Gastrocnemius medialis (tissue), 4 donors: ENCODE measurements at regions not wholly inside any gene's neighbourhood (a gene's known extent, or its start where the extent isn't known, plus 50 kb on each side); places are given as distances from the start of the nearest gene placed in this dataset.

Experiments used
- ATAC-seq, 2 donors: fragments of 150-250 bp; one replicate each; pipeline ENCODE4 v1.9.1; 2016
- DNase-seq, 2 donors: peaks; one replicate each; pipeline ENCODE4 v3.0.0-alpha.2; 2019
- H3K27ac ChIP-seq, 4 donors: fragments of 200-600 bp; sonication (generic); 1 replicate in 1 of 4; 2 replicates in 3 of 4; pipeline ENCODE4 v1.5.1; 2016 to 2018; ENCODE audit warnings: mild to moderate bottlenecking in 2 of 4, moderate library complexity in 1 of 4
- H3K27me3 ChIP-seq, 3 donors: fragments of 200-600 bp; sonication (generic) in 2 of 3; 1 replicate in 1 of 3; 2 replicates in 2 of 3; pipeline versions ENCODE4 v1.5.1 to v1.6.0; 2016 to 2019; ENCODE audit warnings: mild to moderate bottlenecking in 1 of 3, moderate library complexity in 1 of 3
- H3K36me3 ChIP-seq, 2 donors: fragments of 200-600 bp; sonication (generic) in 1 of 2; one replicate each; pipeline ENCODE4 v1.5.1; 2017 to 2018
- H3K4me1 ChIP-seq, 2 donors: fragments of 200-600 bp; sonication (generic) in 1 of 2; one replicate each; pipeline ENCODE4 v1.5.1; 2016 to 2017; ENCODE audit warnings: mild to moderate bottlenecking in 2 of 2
- H3K4me3 ChIP-seq, 4 donors: fragments of 200-600 bp; sonication (generic) in 3 of 4; 1 replicate in 1 of 4; 2 replicates in 3 of 4; pipeline ENCODE4 v1.5.1; 2016 to 2019; ENCODE audit warnings: mild to moderate bottlenecking in 2 of 4
- H3K9me3 ChIP-seq, 3 donors: fragments of 200-600 bp; sonication (generic) in 2 of 3; 1 replicate in 1 of 3; 2 replicates in 2 of 3; pipeline ENCODE4 v1.5.1; 2016 to 2019
- POLR2A ChIP-seq, 2 donors: fragments of 450-650 bp; IDR thresholded peaks; one replicate each; pipeline ENCODE4 v1.6.1; 2017; ENCODE audit warnings: antibody characterized with exemption in 2 of 2, mild to moderate bottlenecking in 2 of 2, moderate library complexity in 2 of 2
- in situ Hi-C, 4 donors: fragments of 200-750 bp; cut with MboI; loops; one replicate each; pipeline versions ENCODE4 v1.15.0 to v1.8.0; 2017; ENCODE audit warnings: low sequenced_read_pairs in 4 of 4
- intact Hi-C: fragments of 100-400 bp; cut with DNase I; formaldehyde crosslinking; loops from one replicate; pipeline ENCODE4 v1.15.1; 2023; ENCODE audit warnings: low total_unique reads
- TF ChIP-seq, protein P1 (sequence below), 5 experiments: fragments of 450-650 bp in 3 of 5; fragments of 200-600 bp in 2 of 5; sonication (generic) in 2 of 5; IDR thresholded peaks in 4 of 5; conservative IDR thresholded peaks in 1 of 5; 1 replicate in 4 of 5; 2 replicates in 1 of 5; pipeline ENCODE4 v1.5.1; 2016 to 2019; ENCODE audit warnings: antibody characterized with exemption in 5 of 5, mild to moderate bottlenecking in 3 of 5, moderate library complexity in 3 of 5

DNA sequence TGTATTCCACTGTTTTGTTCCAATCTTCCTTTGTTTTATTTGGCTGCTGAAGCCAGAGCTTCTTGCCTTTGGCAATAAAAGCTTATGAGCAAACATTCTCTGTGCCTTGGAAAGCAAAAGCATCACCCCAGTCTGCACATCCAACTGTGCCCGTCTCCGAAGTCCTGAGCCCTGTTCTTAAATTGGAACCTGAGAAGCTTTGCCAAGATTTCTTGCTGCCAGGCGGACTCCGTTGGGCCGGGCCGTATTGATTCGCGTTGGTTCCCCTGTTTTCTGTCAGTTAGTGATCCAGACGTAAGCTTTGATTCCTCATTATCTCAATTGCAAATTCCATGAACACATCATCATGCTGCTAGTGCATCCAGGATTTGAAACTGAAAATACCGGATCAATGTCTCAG is 793.0 kb downstream of the OLFM4 start:
- DNase-seq = no peak
- Histone ChIP-seq H3K9me3 (no peaks in the 10 kb centered on the region), H3K36me3 (no peaks in the 10 kb centered on the region), H3K4me3 (no peak overlapping the region), H3K27ac (no peak overlapping the region), H3K27me3 (no peaks in the 10 kb centered on the region), H3K4me1 (no peaks in the 10 kb centered on the region)
- intact Hi-C loops (no loop called here), in situ Hi-C loops (no loop called here)
- no peak for TF ChIP-seq POLR2A (IDR thresholded peaks at IDR 0.05)
- TF ChIP-seq, protein P1, sequence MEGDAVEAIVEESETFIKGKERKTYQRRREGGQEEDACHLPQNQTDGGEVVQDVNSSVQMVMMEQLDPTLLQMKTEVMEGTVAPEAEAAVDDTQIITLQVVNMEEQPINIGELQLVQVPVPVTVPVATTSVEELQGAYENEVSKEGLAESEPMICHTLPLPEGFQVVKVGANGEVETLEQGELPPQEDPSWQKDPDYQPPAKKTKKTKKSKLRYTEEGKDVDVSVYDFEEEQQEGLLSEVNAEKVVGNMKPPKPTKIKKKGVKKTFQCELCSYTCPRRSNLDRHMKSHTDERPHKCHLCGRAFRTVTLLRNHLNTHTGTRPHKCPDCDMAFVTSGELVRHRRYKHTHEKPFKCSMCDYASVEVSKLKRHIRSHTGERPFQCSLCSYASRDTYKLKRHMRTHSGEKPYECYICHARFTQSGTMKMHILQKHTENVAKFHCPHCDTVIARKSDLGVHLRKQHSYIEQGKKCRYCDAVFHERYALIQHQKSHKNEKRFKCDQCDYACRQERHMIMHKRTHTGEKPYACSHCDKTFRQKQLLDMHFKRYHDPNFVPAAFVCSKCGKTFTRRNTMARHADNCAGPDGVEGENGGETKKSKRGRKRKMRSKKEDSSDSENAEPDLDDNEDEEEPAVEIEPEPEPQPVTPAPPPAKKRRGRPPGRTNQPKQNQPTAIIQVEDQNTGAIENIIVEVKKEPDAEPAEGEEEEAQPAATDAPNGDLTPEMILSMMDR (IDR thresholded peaks at IDR 0.05 in 4 of 5, conservative IDR thresholded peaks at IDR 0.05 in 1 of 5) = no peak
- no peak for ATAC-seq

DNA sequence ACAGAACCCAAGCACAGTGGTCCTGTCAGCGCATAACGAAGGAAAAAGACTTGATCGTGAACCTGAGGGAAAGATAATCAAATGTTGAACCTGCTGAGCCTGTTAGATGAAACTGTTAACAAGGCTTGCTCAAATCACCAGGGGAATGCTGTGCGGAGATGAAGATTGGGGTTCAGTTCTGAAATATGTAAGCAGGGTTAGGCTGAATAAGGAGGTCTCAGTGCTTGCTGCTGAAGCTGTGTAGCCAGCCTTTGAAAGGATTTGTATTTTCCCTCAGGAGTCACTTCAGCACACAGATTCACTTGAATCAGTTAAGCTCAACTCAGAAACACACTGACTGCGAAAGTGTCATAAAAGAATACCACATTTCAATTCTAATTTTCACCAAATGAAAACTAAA is 793.5 kb downstream of the OLFM4 start:
- intact Hi-C loops (no loop called here), in situ Hi-C loops (no loop called here)
- Histone ChIP-seq H3K27ac (no peak overlapping the region), H3K9me3 (no peaks in the 10 kb centered on the region), H3K36me3 (no peaks in the 10 kb centered on the region), H3K4me1 (no peaks in the 10 kb centered on the region), H3K4me3 (no peak overlapping the region), H3K27me3 (no peaks in the 10 kb centered on the region)
- TF ChIP-seq POLR2A (IDR thresholded peaks at IDR 0.05) = no peak
- TF ChIP-seq, protein P1 (IDR thresholded peaks at IDR 0.05 in 4 of 5, conservative IDR thresholded peaks at IDR 0.05 in 1 of 5) = no peak
- DNase-seq = no peak
- no peak for ATAC-seq

DNA sequence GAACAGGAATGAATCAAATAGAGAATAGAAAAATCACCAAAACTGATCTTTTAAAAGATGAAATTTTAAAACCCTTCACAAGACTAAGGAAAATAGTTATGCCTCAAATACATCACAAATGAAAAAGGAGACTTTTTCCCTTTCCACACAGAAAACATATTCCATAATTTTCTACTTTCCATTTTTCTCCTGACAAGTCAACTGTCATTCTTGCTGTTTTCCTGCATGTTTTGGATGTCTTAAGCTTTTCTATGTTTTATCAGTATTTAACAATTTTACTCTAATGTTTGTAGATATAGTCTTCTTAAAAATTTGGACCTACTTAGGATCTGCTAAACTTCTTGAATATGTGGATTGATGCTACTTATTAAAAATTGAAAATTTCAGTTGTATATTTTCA is 810.8 kb downstream of the OLFM4 start:
- no peak for DNase-seq
- no peaks in the 10 kb centered on the region for H3K9me3 ChIP-seq
- no peaks in the 10 kb centered on the region for H3K36me3 ChIP-seq
- intact Hi-C loops (no loop called here), in situ Hi-C loops (no loop called here)
- H3K27me3 ChIP-seq = no peaks in the 10 kb centered on the region
- no peaks in the 10 kb centered on the region for H3K4me1 ChIP-seq
- no peak overlapping the region for H3K27ac ChIP-seq
- no peak for ATAC-seq
- no peak overlapping the region for H3K4me3 ChIP-seq
- TF ChIP-seq POLR2A (IDR thresholded peaks at IDR 0.05) = no peak
- TF ChIP-seq, protein P1 (IDR thresholded peaks at IDR 0.05 in 4 of 5, conservative IDR thresholded peaks at IDR 0.05 in 1 of 5) = no peak

- H3K4me3 ChIP-seq = no peak overlapping the region
- no peaks in the 10 kb centered on the region for H3K36me3 ChIP-seq
- no peak overlapping the region for H3K27ac ChIP-seq
- in situ Hi-C loops (no loop called here), intact Hi-C loops (no loop called here)
- no peaks in the 10 kb centered on the region for H3K4me1 ChIP-seq
- no peak for TF ChIP-seq POLR2A (IDR thresholded peaks at IDR 0.05)
- TF ChIP-seq, protein P1 (IDR thresholded peaks at IDR 0.05 in 4 of 5, conservative IDR thresholded peaks at IDR 0.05 in 1 of 5) = no peak
- H3K9me3 ChIP-seq = no peaks in the 10 kb centered on the region
- DNase-seq = no peak
- no peaks in the 10 kb centered on the region for H3K27me3 ChIP-seq
- ATAC-seq = no peak
Observed at GRCh38 chr13:53844473-53845146, 816.0 kb downstream of the OLFM4 start.

GRCh38 chr13:53847502-53847901 is 818.9 kb downstream of the OLFM4 start:
- H3K4me1 ChIP-seq = no peaks in the 10 kb centered on the region
- intact Hi-C loops = no loop called here
- H3K9me3 ChIP-seq = no peaks in the 10 kb centered on the region
- H3K36me3 ChIP-seq = no peaks in the 10 kb centered on the region
- TF ChIP-seq, protein P1 (IDR thresholded peaks at IDR 0.05 in 4 of 5, conservative IDR thresholded peaks at IDR 0.05 in 1 of 5) = no peak
- no peak for TF ChIP-seq POLR2A (IDR thresholded peaks at IDR 0.05)
- no peak for ATAC-seq
- in situ Hi-C loops = no loop called here
- H3K27me3 ChIP-seq = no peaks in the 10 kb centered on the region
- no peak for DNase-seq
- H3K27ac ChIP-seq = no peak overlapping the region
- H3K4me3 ChIP-seq = no peak overlapping the region
